Esophagus squamous epithelium (tissue), 4 donors: ENCODE measurements at regions not wholly inside any gene's neighbourhood (a gene's known extent, or its start where the extent isn't known, plus 50 kb on each side); places are given as distances from the start of the nearest gene placed in this dataset.

ENCODE experiments used
- CTCF ChIP-seq, 6 experiments: fragments of 450-650 bp in 4 of 6; fragments of 200-600 bp in 2 of 6; sonication (generic) in 2 of 6; IDR thresholded peaks; one replicate each; pipeline ENCODE4 v1.5.1; 2016 to 2019; ENCODE audit warnings: antibody characterized with exemption in 6 of 6, mild to moderate bottlenecking in 4 of 6, moderate library complexity in 4 of 6
- POLR2A ChIP-seq, 4 donors: fragments of 450-650 bp; IDR thresholded peaks; one replicate each; pipeline ENCODE4 v1.6.1; 2017; ENCODE audit warnings: antibody characterized with exemption in 4 of 4, mild to moderate bottlenecking in 4 of 4, moderate library complexity in 3 of 4

- no peak for TF ChIP-seq CTCF (IDR thresholded peaks at IDR 0.05)
- no peak for TF ChIP-seq POLR2A (IDR thresholded peaks at IDR 0.05)
Measured at GRCh38 chr21:24890021-24890420, 717.3 kb downstream of the MRPL39 start.
